CD4-positive, alpha-beta T cell (primary cell): ENCODE measurements at regions not wholly inside any gene's neighbourhood (a gene's known extent, or its start where the extent isn't known, plus 50 kb on each side); places are given as distances from the start of the nearest gene placed in this dataset.

ENCODE experiments used
- ATAC-seq: fragments of 200-7000 bp; cut with Tn5 transposase; one replicate; pipeline ENCODE4 v1.10.0; 2022; ENCODE audit warnings: mild to moderate bottlenecking; ENCODE audit not compliant: poor library complexity
- CTCF ChIA-PET: fragments of 350-600 bp; sonication (Branson Sonifier 250); formaldehyde crosslinking; loops from one replicate; lab custom pipeline; 2021; ENCODE audit warnings: antibody characterized with exemption, inconsistent platforms; lab: Charles Lee
- POLR2A ChIA-PET: fragments of 350-600 bp; sonication (Branson Sonifier 250); formaldehyde crosslinking; loops from one replicate; lab custom pipeline; 2021; ENCODE audit warnings: antibody characterized with exemption, inconsistent platforms; lab: Charles Lee
- DNase-seq, 14 experiments: peaks; one replicate each; pipeline ENCODE4 v3.0.0-alpha.2; 2013 to 2020; ENCODE audit warnings: mixed read lengths in 2 of 14
- H3K27ac ChIP-seq, 2 donors: one replicate each; pipeline versions ENCODE4 v1.5.1 to v1.7.0; 2013; ENCODE audit warnings: low read length in 2 of 2, low read depth in 1 of 2, mild to moderate bottlenecking in 1 of 2
- H3K27me3 ChIP-seq, 2 experiments: 1 replicate in 1 of 2; 2 replicates in 1 of 2; pipeline versions ENCODE4 v1.6.1 to v1.7.0; 2013; ENCODE audit warnings: low read length in 2 of 2, control low read depth in 1 of 2, mild to moderate bottlenecking in 1 of 2, moderate library complexity in 1 of 2; ENCODE audit not compliant: insufficient read depth in 2 of 2, control insufficient read depth in 1 of 2
- H3K36me3 ChIP-seq: one replicate; pipeline ENCODE4 v1.6.1; 2013; ENCODE audit warnings: low read length, control low read depth; ENCODE audit not compliant: insufficient read depth
- H3K4me1 ChIP-seq: one replicate; pipeline ENCODE4 v1.6.1; 2013; ENCODE audit warnings: low read length, control low read depth; ENCODE audit not compliant: insufficient read depth
- H3K4me3 ChIP-seq: one replicate; pipeline ENCODE4 v1.5.1; 2013; ENCODE audit warnings: mild to moderate bottlenecking, low read length, moderate library complexity
- H3K9me3 ChIP-seq, 2 experiments: 1 replicate in 1 of 2; 2 replicates in 1 of 2; pipeline versions ENCODE4 v1.6.1 to v1.7.0; 2013; ENCODE audit warnings: low read length in 2 of 2, mild to moderate bottlenecking in 2 of 2, control low read depth in 1 of 2, moderate library complexity in 1 of 2; ENCODE audit not compliant: control insufficient read depth in 1 of 2, insufficient read depth in 1 of 2
- H3K27ac Mint-ChIP-seq: one replicate; pipeline ENCODE4 v1.8.0; 2020; ENCODE audit warnings: mixed read lengths
- H3K27me3 Mint-ChIP-seq: one replicate; pipeline ENCODE4 v1.8.0; 2021; ENCODE audit warnings: mixed read lengths
- H3K36me3 Mint-ChIP-seq: one replicate; pipeline ENCODE4 v1.8.0; 2021; ENCODE audit warnings: low read depth, mixed read lengths
- H3K4me1 Mint-ChIP-seq: one replicate; pipeline ENCODE4 v1.8.0; 2021; ENCODE audit warnings: low read depth, mixed read lengths
- H3K4me3 Mint-ChIP-seq: one replicate; pipeline ENCODE4 v1.8.0; 2020; ENCODE audit warnings: mild to moderate bottlenecking, mixed read lengths
- H3K9me3 Mint-ChIP-seq: one replicate; pipeline ENCODE4 v1.8.0; 2020; ENCODE audit warnings: mixed read lengths
- intact Hi-C, 2 experiments: fragments of 100-400 bp; cut with DNase I in 1 of 2; cut with micrococcal nuclease in 1 of 2; formaldehyde crosslinking; loops; one replicate each; pipeline versions ENCODE4 v1.15.1 to v1.9.0; 2023 to 2025; cut with DNase I, micrococcal nuclease
- TF ChIP-seq, protein P1 (sequence below): fragments of 200-600 bp; IDR thresholded peaks from one replicate; pipeline ENCODE4 v1.8.0; 2022; ENCODE audit warnings: antibody characterized with exemption, mild to moderate bottlenecking

DNA sequence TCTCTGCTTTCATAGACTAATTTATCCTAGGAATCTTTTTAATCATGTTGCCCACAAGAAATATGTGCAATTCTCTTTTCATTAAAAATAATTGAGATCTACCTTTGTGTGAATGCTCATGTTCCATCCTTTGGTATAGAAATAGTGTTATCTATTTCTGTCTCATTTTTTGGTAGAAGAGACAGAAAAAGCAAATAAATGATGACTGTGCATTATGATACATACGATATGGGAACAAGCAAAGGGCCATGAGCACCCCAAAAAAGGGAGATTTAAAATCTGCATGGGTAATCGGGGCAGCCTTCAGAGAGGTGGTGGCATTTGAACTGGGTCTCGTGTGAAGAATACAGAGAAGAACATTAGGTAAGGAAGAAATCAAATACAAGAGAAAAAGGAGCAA, 1197.5 kb upstream of the AUTS2 start:
- H3K9me3 ChIP-seq: peaks cover 0 to 15% of the 10 kb centered on the region in 2 experiments
- TF ChIP-seq, protein P1, sequence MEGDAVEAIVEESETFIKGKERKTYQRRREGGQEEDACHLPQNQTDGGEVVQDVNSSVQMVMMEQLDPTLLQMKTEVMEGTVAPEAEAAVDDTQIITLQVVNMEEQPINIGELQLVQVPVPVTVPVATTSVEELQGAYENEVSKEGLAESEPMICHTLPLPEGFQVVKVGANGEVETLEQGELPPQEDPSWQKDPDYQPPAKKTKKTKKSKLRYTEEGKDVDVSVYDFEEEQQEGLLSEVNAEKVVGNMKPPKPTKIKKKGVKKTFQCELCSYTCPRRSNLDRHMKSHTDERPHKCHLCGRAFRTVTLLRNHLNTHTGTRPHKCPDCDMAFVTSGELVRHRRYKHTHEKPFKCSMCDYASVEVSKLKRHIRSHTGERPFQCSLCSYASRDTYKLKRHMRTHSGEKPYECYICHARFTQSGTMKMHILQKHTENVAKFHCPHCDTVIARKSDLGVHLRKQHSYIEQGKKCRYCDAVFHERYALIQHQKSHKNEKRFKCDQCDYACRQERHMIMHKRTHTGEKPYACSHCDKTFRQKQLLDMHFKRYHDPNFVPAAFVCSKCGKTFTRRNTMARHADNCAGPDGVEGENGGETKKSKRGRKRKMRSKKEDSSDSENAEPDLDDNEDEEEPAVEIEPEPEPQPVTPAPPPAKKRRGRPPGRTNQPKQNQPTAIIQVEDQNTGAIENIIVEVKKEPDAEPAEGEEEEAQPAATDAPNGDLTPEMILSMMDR: no peak
- intact Hi-C loops: no loop called here
- H3K27me3 ChIP-seq: no peaks in the 10 kb centered on the region
- CTCF ChIA-PET: no interaction called here
- H3K27ac Mint-ChIP-seq: no peak overlapping the region
- H3K4me1 Mint-ChIP-seq: no peaks in the 10 kb centered on the region
- POLR2A ChIA-PET: no interaction called here
- no peaks in the 10 kb centered on the region for H3K4me1 ChIP-seq
- no peak for DNase-seq
- H3K4me3 ChIP-seq: no peak overlapping the region
- no peak for ATAC-seq
- no peaks in the 10 kb centered on the region for H3K36me3 ChIP-seq
- H3K9me3 Mint-ChIP-seq: peaks cover 13% of the 10 kb centered on the region
- no peaks in the 10 kb centered on the region for H3K36me3 Mint-ChIP-seq
- H3K27ac ChIP-seq: no peak overlapping the region
- no peaks in the 10 kb centered on the region for H3K27me3 Mint-ChIP-seq
- H3K4me3 Mint-ChIP-seq: no peak overlapping the region

DNA sequence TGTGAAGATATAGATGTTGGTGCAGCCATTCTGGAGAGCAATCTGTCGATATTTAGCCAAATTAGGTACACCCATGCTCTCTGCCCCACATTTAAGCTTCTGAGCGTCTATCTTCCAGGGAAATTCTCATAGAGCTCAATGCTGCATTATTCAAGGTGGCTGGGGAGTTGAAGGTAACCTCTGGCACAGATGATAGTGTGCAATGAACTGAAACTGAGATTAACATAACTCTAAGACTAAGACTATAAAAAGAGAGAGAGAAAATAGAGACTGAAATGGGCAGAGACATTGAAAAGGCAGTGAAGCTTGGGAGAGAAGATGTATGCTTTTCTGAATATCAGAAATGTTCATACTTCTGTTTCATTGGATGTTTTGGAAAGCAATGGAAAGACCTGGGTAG, 1197.0 kb upstream of the AUTS2 start:
- Mint-ChIP-seq H3K9me3 (peaks cover 10% of the 10 kb centered on the region), H3K27me3 (no peaks in the 10 kb centered on the region), H3K4me3 (no peak overlapping the region), H3K36me3 (no peaks in the 10 kb centered on the region), H3K27ac (no peak overlapping the region), H3K4me1 (no peaks in the 10 kb centered on the region)
- ATAC-seq (no peak), DNase-seq (no peak)
- Histone ChIP-seq H3K4me1 (no peaks in the 10 kb centered on the region), H3K27me3 (no peaks in the 10 kb centered on the region), H3K4me3 (no peak overlapping the region), H3K36me3 (no peaks in the 10 kb centered on the region), H3K9me3 (peaks cover 0 to 15% of the 10 kb centered on the region in 2 experiments), H3K27ac (no peak overlapping the region)
- ChIA-PET POLR2A (no interaction called here), CTCF (no interaction called here)
- intact Hi-C loops: no loop called here
- TF ChIP-seq, protein P1: no peak

GRCh38 chr7:68406480-68406879, 1191.8 kb upstream of the AUTS2 start:
- TF ChIP-seq, protein P1: no peak
- Mint-ChIP-seq H3K4me3 (no peak overlapping the region), H3K36me3 (no peaks in the 10 kb centered on the region), H3K27ac (no peak overlapping the region), H3K9me3 (peaks cover 10% of the 10 kb centered on the region), H3K4me1 (no peaks in the 10 kb centered on the region), H3K27me3 (no peaks in the 10 kb centered on the region)
- H3K4me1 ChIP-seq: no peaks in the 10 kb centered on the region
- no peaks in the 10 kb centered on the region for H3K36me3 ChIP-seq
- H3K27ac ChIP-seq: no peak overlapping the region
- intact Hi-C loops: no loop called here
- no peak for ATAC-seq
- no peak for DNase-seq
- H3K9me3 ChIP-seq: peaks cover 0 to 4% of the 10 kb centered on the region in 2 experiments
- POLR2A ChIA-PET: no interaction called here
- H3K27me3 ChIP-seq: no peaks in the 10 kb centered on the region
- CTCF ChIA-PET: no interaction called here
- H3K4me3 ChIP-seq: no peak overlapping the region
